GM21723 (cell line): ENCODE measurements at regions not wholly inside any gene's neighbourhood (a gene's known extent, or its start where the extent isn't known, plus 50 kb on each side); places are given as distances from the start of the nearest gene placed in this dataset.

Source experiments
- ATAC-seq: cut with Tn5 transposase; IDR thresholded peaks from one replicate; pipeline ENCODE4 v1.9.1; 2021; ENCODE audit warnings: mild to moderate bottlenecking, moderate library complexity; ENCODE audit not compliant: unreplicated experiment

DNA sequence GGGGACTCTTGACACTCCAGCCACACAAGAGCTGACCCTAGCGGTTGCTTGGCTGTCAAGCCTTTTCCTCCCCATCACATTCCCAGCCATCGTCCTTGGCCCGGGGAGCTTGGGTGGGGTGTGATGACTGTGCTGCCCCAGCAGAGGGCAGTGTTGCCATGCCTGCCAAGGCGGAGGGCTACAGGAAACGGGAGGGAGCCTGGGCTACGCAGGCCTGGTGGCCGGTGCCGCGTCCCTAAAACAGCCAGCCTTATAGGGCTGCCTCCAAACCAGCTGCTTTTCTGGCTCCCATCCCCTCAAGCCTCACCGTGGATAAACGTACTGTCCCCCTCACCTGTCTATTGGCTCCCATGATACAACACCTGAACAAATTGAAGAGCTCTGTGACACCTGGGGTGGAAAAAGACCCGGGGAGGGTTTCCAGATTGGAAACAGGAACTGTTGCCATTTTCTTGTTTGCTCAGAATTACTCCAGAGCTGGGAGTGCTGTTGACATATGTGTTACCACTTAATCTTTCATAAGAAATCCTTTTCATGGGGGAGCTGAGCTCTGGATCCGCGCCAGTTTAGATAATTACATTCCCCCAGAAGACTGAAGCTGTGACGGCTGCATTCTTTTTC lies 72.8 kb upstream of the ASTN2 start:
- peak; percentile 98 for ATAC-seq

GRCh38 chr9:117486426-117486825 lies 71.6 kb upstream of the ASTN2 start:
- ATAC-seq, result no peak

DNA sequence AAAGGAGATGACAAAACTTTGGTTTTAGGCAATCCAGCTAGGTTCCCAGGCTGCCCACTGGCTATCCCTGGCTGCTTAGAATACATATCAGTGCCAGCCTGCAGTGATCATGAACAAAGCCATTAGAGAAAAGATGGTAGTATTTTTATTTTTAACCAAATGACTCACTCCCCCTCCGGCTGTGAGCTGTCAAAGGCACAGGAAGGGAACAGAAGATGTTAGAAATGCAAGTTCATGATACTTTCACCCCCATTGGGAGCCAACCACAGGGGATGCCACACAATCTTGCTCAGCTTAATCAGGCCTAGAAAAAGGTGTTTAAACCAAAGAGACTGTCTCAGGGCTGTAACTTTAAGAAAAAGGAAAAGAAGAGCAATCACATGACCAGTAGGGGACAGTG lies 70.3 kb upstream of the ASTN2 start:
- ATAC-seq, result no peak

DNA sequence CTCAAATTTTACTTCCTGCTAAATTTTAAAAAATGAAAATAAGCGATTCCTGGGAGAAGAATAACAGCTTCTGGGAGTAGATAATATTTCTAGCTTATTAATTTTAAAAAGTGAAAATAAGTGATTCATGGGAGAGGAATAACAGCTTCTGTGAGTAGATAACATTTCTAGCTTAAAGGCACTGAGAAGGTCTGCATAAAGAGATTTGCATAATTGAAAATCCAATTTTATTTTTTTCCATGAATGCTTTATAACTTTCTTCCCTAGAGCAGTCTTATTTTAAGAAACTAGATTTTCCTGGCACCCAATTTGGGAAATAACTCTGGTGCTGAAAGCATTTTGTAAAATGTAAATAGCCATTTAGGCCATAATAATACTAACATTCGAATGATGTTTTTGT lies 65.9 kb upstream of the ASTN2 start:
- no peak for ATAC-seq

- no peak for ATAC-seq
Observed at GRCh38 chr9:117480253-117480652, 65.4 kb upstream of the ASTN2 start.

DNA sequence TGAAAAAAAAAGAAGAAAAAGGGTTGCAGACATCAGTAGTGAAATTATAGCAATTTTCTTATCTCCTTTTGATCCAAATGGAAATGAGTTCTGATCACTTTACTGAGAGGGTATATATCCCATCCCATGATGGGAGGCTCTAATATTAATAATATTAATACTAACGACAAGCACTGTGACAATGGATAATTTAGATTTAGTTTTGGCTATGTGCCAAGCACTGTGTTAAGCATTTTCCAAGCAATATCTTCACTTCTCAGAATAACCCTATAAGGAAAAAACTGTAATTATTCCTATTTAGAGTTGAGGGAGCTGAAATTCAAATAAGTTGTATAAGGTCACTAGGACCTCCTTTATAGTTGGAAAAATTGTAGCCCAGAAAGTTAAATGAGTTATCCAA lies 58.4 kb upstream of the ASTN2 start:
- no peak for ATAC-seq

GRCh38 chr9:117470902-117471301 lies 56.0 kb upstream of the ASTN2 start:
- ATAC-seq, result no peak

DNA sequence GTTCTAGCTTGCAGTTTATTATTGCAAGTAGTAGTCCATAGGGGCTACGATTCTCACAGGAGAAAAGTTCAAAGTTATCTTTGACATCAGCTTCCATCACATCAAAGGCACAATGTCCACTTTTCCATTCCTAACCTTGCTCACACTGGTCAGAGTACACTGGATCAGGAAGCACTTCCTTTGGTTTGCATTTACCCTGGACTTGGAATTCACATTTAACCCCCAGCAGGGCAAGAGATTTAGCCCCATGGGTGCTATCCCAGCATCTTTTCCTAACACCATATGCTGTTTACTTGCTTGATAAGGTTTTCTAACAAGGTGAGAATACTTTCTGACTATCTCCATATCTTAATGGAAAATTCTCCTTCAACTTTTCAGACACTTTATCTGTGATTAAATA lies 55.6 kb upstream of the ASTN2 start:
- no peak for ATAC-seq

- ATAC-seq, result no peak
Observed at GRCh38 chr9:117466111-117466510, 51.3 kb upstream of the ASTN2 start.

DNA sequence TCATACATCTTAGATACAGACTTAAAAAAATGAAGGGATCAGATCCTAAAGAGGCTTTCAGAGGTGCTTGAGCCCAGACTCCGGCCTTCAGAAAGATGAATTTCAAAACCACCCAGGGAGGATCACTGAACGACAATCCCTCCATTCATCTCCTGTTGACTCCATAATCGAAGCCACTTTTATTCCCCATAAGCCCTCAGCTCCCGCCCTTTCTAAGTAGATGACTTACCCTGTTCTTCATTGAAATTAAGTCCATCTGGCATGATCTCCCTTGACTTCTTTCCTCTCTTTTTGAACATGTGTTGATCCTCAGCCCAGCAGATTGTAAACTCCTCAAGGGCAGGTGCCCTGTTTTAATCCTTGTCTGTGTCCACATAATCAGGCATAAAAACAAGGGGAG lies 50.8 kb upstream of the ASTN2 start:
- ATAC-seq, result no peak

- ATAC-seq, result no peak
Observed at GRCh38 chr9:117464941-117465616, 50.2 kb upstream of the ASTN2 start.
